ENCODE measurements at regions not wholly inside any gene's neighbourhood (a gene's known extent, or its start where the extent isn't known, plus 50 kb on each side); places are given as distances from the start of the nearest gene placed in this dataset.

- no peak for TF ChIP-seq CTCF (IDR thresholded peaks at IDR 0.05; ENCODE audit: insufficient read depth, low read depth, low read length, missing control alignments)
- DNase-seq (ENCODE audit: low read depth), result no peak
- H3K4me3 ChIP-seq (ENCODE audit: low read depth, low read length), result no peak overlapping the region
Measured at GRCh38 chrX:10900585-10901289, 210.4 kb upstream of the HCCS start.

GRCh38 chrX:10901290-10901633 is 209.9 kb upstream of the HCCS start:
- no peak overlapping the region for H3K4me3 ChIP-seq (ENCODE audit: low read depth, low read length)
- TF ChIP-seq CTCF (IDR thresholded peaks at IDR 0.05; ENCODE audit: insufficient read depth, low read depth, low read length, missing control alignments), result no peak

GRCh38 chrX:10902001-10902400 is 209.1 kb upstream of the HCCS start:
- H3K4me3 ChIP-seq (ENCODE audit: low read depth, low read length), result no peak overlapping the region
- no peak for DNase-seq (ENCODE audit: low read depth)
- no peak for TF ChIP-seq CTCF (IDR thresholded peaks at IDR 0.05; ENCODE audit: insufficient read depth, low read depth, low read length, missing control alignments)

More at GRCh38 chrX:10901290-10901633, 209.9 kb upstream of the HCCS start:
- no peak for DNase-seq (ENCODE audit: low read depth)

- no peak for DNase-seq (ENCODE audit: low read depth)
- no peak overlapping the region for H3K4me3 ChIP-seq (ENCODE audit: low read depth, low read length)
- no peak for TF ChIP-seq CTCF (IDR thresholded peaks at IDR 0.05; ENCODE audit: insufficient read depth, low read depth, low read length, missing control alignments)
Measured at GRCh38 chrX:10903523-10903922, 207.6 kb upstream of the HCCS start.

- no peak for TF ChIP-seq CTCF (IDR thresholded peaks at IDR 0.05; ENCODE audit: insufficient read depth, low read depth, low read length, missing control alignments)
- no peak for DNase-seq (ENCODE audit: low read depth)
- H3K4me3 ChIP-seq (ENCODE audit: low read depth, low read length), result no peak overlapping the region
Measured at GRCh38 chrX:10904220-10904619, 206.9 kb upstream of the HCCS start.

GRCh38 chrX:10906866-10907265 is 204.3 kb upstream of the HCCS start:
- H3K4me3 ChIP-seq (ENCODE audit: low read depth, low read length), result no peak overlapping the region
- no peak for DNase-seq (ENCODE audit: low read depth)
- TF ChIP-seq CTCF (IDR thresholded peaks at IDR 0.05; ENCODE audit: insufficient read depth, low read depth, low read length, missing control alignments), result no peak

- H3K4me3 ChIP-seq (ENCODE audit: low read depth, low read length), result no peak overlapping the region
- DNase-seq (ENCODE audit: low read depth), result no peak
- no peak for TF ChIP-seq CTCF (IDR thresholded peaks at IDR 0.05; ENCODE audit: insufficient read depth, low read depth, low read length, missing control alignments)
Measured at GRCh38 chrX:10922159-10922558, 189.0 kb upstream of the HCCS start.

All from GM12865 (cell line).